ENCODE measurements at regions not wholly inside any gene's neighbourhood (a gene's known extent, or its start where the extent isn't known, plus 50 kb on each side); places are given as distances from the start of the nearest gene placed in this dataset.
"Not testable (repeated sequence)": the region's sequence is repeated elsewhere in the genome, so short reads cannot be mapped to it uniquely, and the experiment has no call there.

GRCh38 chr13:76296751-76297150 is 589.5 kb downstream of the KCTD12 start:
- POLR2A ChIA-PET, result no interaction called here
- no peak for DNase-seq (ENCODE audit: extremely low spot score)
- CTCF ChIA-PET, result no interaction called here
- TF ChIP-seq, protein P1, sequence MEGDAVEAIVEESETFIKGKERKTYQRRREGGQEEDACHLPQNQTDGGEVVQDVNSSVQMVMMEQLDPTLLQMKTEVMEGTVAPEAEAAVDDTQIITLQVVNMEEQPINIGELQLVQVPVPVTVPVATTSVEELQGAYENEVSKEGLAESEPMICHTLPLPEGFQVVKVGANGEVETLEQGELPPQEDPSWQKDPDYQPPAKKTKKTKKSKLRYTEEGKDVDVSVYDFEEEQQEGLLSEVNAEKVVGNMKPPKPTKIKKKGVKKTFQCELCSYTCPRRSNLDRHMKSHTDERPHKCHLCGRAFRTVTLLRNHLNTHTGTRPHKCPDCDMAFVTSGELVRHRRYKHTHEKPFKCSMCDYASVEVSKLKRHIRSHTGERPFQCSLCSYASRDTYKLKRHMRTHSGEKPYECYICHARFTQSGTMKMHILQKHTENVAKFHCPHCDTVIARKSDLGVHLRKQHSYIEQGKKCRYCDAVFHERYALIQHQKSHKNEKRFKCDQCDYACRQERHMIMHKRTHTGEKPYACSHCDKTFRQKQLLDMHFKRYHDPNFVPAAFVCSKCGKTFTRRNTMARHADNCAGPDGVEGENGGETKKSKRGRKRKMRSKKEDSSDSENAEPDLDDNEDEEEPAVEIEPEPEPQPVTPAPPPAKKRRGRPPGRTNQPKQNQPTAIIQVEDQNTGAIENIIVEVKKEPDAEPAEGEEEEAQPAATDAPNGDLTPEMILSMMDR (IDR thresholded peaks at IDR 0.05; ENCODE audit: control extremely low read depth, extremely low read depth, low read depth, missing control alignments), result no peak

DNA sequence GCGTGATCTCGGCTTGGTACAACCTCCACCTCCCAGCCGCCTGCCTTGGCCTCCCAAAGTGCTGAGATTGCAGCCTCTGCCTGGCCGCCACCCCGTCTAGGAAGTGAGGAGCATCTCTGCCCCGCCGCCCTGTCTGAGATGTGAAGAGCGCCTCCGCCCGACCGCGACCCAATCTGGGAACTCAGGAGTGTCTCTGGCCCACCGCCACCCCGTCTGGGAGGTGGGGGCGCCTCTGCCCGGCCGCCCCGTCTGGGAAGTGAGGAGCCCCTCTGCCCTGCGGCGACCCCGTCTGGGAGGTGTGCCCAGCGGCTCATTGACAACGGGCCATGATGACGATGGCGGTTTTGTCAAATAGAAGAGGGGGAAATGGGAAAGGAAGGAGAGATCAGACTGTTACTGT is 591.2 kb downstream of the KCTD12 start:
- CTCF ChIA-PET, result interaction anchor here (0.8 kb wide), 1 partner anchor 12 kb away, joined by 3 read pairs; no protein-coding TSS in a partner anchor

DNA sequence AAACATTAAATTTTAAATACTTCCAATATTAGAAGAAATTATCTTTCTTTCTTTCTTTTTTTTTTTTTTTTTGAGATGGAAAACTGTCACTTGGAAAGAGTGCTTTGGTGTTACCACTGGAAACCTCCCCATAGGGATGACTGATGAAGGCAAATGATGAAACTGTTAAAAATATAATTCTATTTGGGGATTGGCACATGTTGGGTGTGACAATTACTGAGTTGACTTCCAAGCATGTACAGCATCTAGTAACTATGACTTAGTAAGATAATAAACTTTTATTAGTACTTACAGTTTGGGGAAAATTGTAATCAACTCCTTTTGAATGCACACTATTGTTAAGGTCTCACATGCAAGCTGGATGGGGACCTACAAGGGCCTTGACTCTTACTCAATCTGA is 592.5 kb downstream of the KCTD12 start:
- CTCF ChIA-PET, result no interaction called here
- POLR2A ChIA-PET, result no interaction called here
- no peak for DNase-seq (ENCODE audit: extremely low spot score)
- TF ChIP-seq, protein P1 (IDR thresholded peaks at IDR 0.05; ENCODE audit: control extremely low read depth, extremely low read depth, low read depth, missing control alignments), result no peak

More for the DNA sequence above, 591.2 kb downstream of the KCTD12 start:
- DNase-seq (ENCODE audit: extremely low spot score); POLR2A ChIA-PET: not testable (repeated sequence)

DNA sequence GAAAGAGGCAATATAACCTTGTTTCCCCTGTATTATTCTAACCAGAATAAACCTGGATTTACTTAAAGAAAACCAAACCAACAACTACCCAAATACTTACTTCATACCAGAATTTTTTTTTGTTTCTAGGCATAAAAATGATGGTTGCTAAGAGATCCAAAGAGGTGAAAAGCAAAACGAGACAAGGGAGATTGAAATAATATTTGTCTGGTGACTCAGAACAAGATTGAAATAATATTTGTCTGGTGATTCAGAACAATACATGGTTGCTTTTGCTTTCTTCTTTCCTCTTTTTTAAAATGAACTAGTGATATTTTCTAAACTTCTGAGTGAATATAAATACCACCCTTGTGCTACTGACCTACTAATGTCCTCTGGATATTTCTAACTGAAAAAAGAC is 592.9 kb downstream of the KCTD12 start:
- ChIA-PET POLR2A (no interaction called here), CTCF (no interaction called here)
- TF ChIP-seq, protein P1 (IDR thresholded peaks at IDR 0.05; ENCODE audit: control extremely low read depth, extremely low read depth, low read depth, missing control alignments), result no peak
- no peak for DNase-seq (ENCODE audit: extremely low spot score)

DNA sequence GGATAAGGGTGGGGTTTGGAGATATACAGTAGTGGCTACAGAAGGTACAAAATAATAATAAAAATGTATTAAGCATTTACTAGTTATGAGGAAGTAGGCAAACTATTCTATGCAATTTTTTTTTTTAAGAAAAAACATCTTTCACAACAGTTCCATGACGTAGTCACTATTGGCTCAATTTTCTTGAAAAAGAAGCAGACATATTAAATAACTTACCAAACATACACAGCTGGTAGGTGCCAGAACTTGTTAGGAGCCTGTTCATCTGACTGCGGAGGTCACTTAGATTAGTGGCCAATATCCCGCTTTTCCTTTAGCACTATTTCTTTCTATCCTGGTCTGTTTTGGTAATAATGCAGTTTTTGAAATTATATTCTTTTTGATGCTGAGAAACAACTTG is 593.5 kb downstream of the KCTD12 start:
- DNase-seq (ENCODE audit: extremely low spot score), result no peak
- ChIA-PET POLR2A (no interaction called here), CTCF (interaction anchor here (1.1 kb wide), 1 partner anchor 80 kb away, joined by 3 read pairs; no protein-coding TSS in a partner anchor)
- TF ChIP-seq, protein P1 (IDR thresholded peaks at IDR 0.05; ENCODE audit: control extremely low read depth, extremely low read depth, low read depth, missing control alignments), result no peak

- TF ChIP-seq, protein P1 (IDR thresholded peaks at IDR 0.05; ENCODE audit: control extremely low read depth, extremely low read depth, low read depth, missing control alignments), result no peak
- CTCF ChIA-PET, result interaction anchor here (1.1 kb wide), 1 partner anchor 81 kb away, joined by 3 read pairs; no protein-coding TSS in a partner anchor
- POLR2A ChIA-PET, result no interaction called here
- no peak for DNase-seq (ENCODE audit: extremely low spot score)
Measured at GRCh38 chr13:76292031-76292430, 594.2 kb downstream of the KCTD12 start.

GRCh38 chr13:76289558-76289957 is 596.6 kb downstream of the KCTD12 start:
- ChIA-PET POLR2A (no interaction called here), CTCF (no interaction called here)
- DNase-seq (ENCODE audit: extremely low spot score), result no peak
- TF ChIP-seq, protein P1 (IDR thresholded peaks at IDR 0.05; ENCODE audit: control extremely low read depth, extremely low read depth, low read depth, missing control alignments), result no peak
